B cell (primary cell): ENCODE measurements at regions not wholly inside any gene's neighbourhood (a gene's known extent, or its start where the extent isn't known, plus 50 kb on each side); places are given as distances from the start of the nearest gene placed in this dataset.

Experiments
- ATAC-seq: fragments of 200-7000 bp; cut with Tn5 transposase; one replicate; pipeline ENCODE4 v1.10.0; 2021; ENCODE audit warnings: low read depth, mild to moderate bottlenecking, moderate number of reproducible peaks, moderate library complexity
- CTCF ChIA-PET: fragments of 350-600 bp; sonication (Branson Sonifier 250); formaldehyde crosslinking; loops from one replicate; lab custom pipeline; 2021; ENCODE audit warnings: antibody characterized with exemption, inconsistent platforms; lab: Charles Lee
- POLR2A ChIA-PET: fragments of 350-600 bp; sonication (Branson Sonifier 250); formaldehyde crosslinking; loops from one replicate; lab custom pipeline; 2021; ENCODE audit warnings: antibody characterized with exemption; lab: Charles Lee
- DNase-seq: peaks from one replicate; pipeline ENCODE4 v3.0.0; 2013
- H2AFZ ChIP-seq: 2 replicates; pipeline ENCODE4 v1.6.1; 2012; ENCODE audit warnings: mild to moderate bottlenecking, low read depth, low read length; ENCODE audit not compliant: insufficient read depth, poor library complexity, severe bottlenecking
- H3K27ac ChIP-seq, 2 donors: 1 replicate in 1 of 2; 2 replicates in 1 of 2; pipeline ENCODE4 v1.5.1; 2012 to 2013; ENCODE audit warnings: low read length in 2 of 2, mild to moderate bottlenecking in 2 of 2, moderate library complexity in 1 of 2
- H3K27me3 ChIP-seq, 4 experiments: fragments of 200-600 bp in 1 of 4; sonication (generic) in 1 of 4; replicated peaks in 1 of 4; 1 replicate in 2 of 4; 2 replicates in 2 of 4; pipeline versions ENCODE4 v1.6.1 to v1.7.0; 2013 to 2016; ENCODE audit warnings: low read length in 3 of 4, mild to moderate bottlenecking in 2 of 4, mixed read lengths in 1 of 4, moderate library complexity in 1 of 4; ENCODE audit not compliant: insufficient read depth in 4 of 4, control insufficient read depth in 3 of 4; ENCODE audit errors: control extremely low read depth in 1 of 4
- H3K36me3 ChIP-seq, 2 experiments: replicated peaks in 1 of 2; 1 replicate in 1 of 2; 2 replicates in 1 of 2; pipeline versions ENCODE4 v1.6.1 to v1.7.1; 2013; ENCODE audit warnings: low read length in 1 of 2; ENCODE audit not compliant: insufficient read depth in 2 of 2, control insufficient read depth in 1 of 2; ENCODE audit errors: control extremely low read depth in 1 of 2, extremely low read depth in 1 of 2
- H3K4me1 ChIP-seq, 2 donors: fragments of 200-600 bp in 1 of 2; sonication (generic) in 1 of 2; 1 replicate in 1 of 2; 2 replicates in 1 of 2; pipeline versions ENCODE4 v1.5.1 to v1.6.1; 2013 to 2017; ENCODE audit warnings: low read length in 2 of 2; ENCODE audit not compliant: control insufficient read depth in 2 of 2, insufficient read depth in 2 of 2
- H3K4me2 ChIP-seq: replicated peaks from 2 replicates; pipeline ENCODE3; 2012; ENCODE audit warnings: mild to moderate bottlenecking, low read depth, low read length; ENCODE audit not compliant: poor library complexity, severe bottlenecking
- H3K4me3 ChIP-seq, 5 experiments: fragments of 200-600 bp in 1 of 5; sonication (generic) in 1 of 5; 1 replicate in 3 of 5; 2 replicates in 2 of 5; pipeline versions ENCODE4 v1.5.1 to v1.7.0; 2011 to 2016; ENCODE audit warnings: low read length in 4 of 5, mild to moderate bottlenecking in 4 of 5, low read depth in 2 of 5, control low read depth in 1 of 5, moderate library complexity in 1 of 5; ENCODE audit not compliant: insufficient read depth in 1 of 5; ENCODE audit errors: control extremely low read depth in 1 of 5, extremely low read depth in 1 of 5
- H3K79me2 ChIP-seq: fragments of 200-600 bp; sonication (generic); one replicate; pipeline ENCODE4 v1.6.0; 2016; ENCODE audit warnings: low read length; ENCODE audit not compliant: control insufficient read depth, insufficient read depth
- H3K9ac ChIP-seq: fragments of 200-600 bp; sonication (generic); 2 replicates; pipeline ENCODE4 v1.6.1; 2017; ENCODE audit warnings: mild to moderate bottlenecking, low read length, moderate library complexity
- H3K9me3 ChIP-seq, 3 donors: one replicate each; pipeline versions ENCODE4 v1.6.1 to v1.7.1; 2013; ENCODE audit warnings: low read length in 2 of 3; ENCODE audit not compliant: control insufficient read depth in 2 of 3, insufficient read depth in 1 of 3; ENCODE audit errors: control extremely low read depth in 1 of 3
- H4K20me1 ChIP-seq: 2 replicates; pipeline ENCODE4 v1.6.0; 2012; ENCODE audit warnings: mild to moderate bottlenecking, low read length; ENCODE audit not compliant: insufficient read depth, control insufficient read depth, poor library complexity, severe bottlenecking
- H3K27ac Mint-ChIP-seq: one replicate; pipeline ENCODE4 v1.8.0; 2021; ENCODE audit warnings: mixed read lengths
- H3K27me3 Mint-ChIP-seq: one replicate; pipeline ENCODE4 v1.8.0; 2021; ENCODE audit warnings: mixed read lengths
- H3K4me1 Mint-ChIP-seq: one replicate; pipeline ENCODE4 v1.8.0; 2021; ENCODE audit warnings: mixed read lengths
- H3K4me3 Mint-ChIP-seq: one replicate; pipeline ENCODE4 v1.8.0; 2021; ENCODE audit warnings: mixed read lengths
- H3K9me3 Mint-ChIP-seq: one replicate; pipeline ENCODE4 v1.8.0; 2022; ENCODE audit warnings: mixed read lengths; ENCODE audit not compliant: insufficient read depth
- CTCF ChIP-seq: fragments of 200-600 bp; IDR thresholded peaks from one replicate; pipeline ENCODE4 v1.8.0; 2022; ENCODE audit warnings: antibody characterized with exemption, mild to moderate bottlenecking
- EZH2 ChIP-seq: IDR thresholded peaks from 2 replicates; pipeline ENCODE4 v1.6.1; 2012; ENCODE audit warnings: borderline replicate concordance, low read depth, mild to moderate bottlenecking, moderate library complexity, low read length; ENCODE audit not compliant: insufficient read depth, poor library complexity, severe bottlenecking
- WGBS: methylation state at CpG from one replicate; pipeline ENCODE4 v1.1.5; 2013; ENCODE audit warnings: missing lambda C conversion rate; ENCODE audit not compliant: insufficient coverage; 5-methylcytosine and 5-hydroxymethylcytosine counted together
- intact Hi-C: fragments of 100-400 bp; cut with micrococcal nuclease; formaldehyde crosslinking; loops from one replicate; pipeline ENCODE4 v1.10.0; 2022

- Mint-ChIP-seq H3K9me3 (no peaks in the 10 kb centered on the region), H3K27me3 (peaks cover 31% of the 10 kb centered on the region), H3K4me1 (no peaks in the 10 kb centered on the region), H3K27ac (no peak overlapping the region), H3K4me3 (no peak overlapping the region)
- Histone ChIP-seq H2AFZ (no peak overlapping the region), H3K4me2 (no peak overlapping the region), H3K4me1 (no peaks in the 10 kb centered on the region), H3K27ac (no peak overlapping the region), H3K4me3 (no peak overlapping the region), H3K9ac (no peak overlapping the region), H3K36me3 (no peaks in the 10 kb centered on the region), H3K27me3 (peaks cover 0 to 5% (median 0%) of the 10 kb centered on the region in 4 experiments), H4K20me1 (no peaks in the 10 kb centered on the region), H3K79me2 (no peaks in the 10 kb centered on the region), H3K9me3 (peaks cover 0 to 11% (median 5%) of the 10 kb centered on the region in 3 donors)
- no peak for TF ChIP-seq EZH2
- WGBS: 88% methylated on average over 2 of the region's 4 CpGs
- no peak for DNase-seq
- ChIA-PET CTCF (no interaction called here), POLR2A (no interaction called here)
- intact Hi-C loops: no loop called here
- ATAC-seq: no peak
Observed at GRCh38 chr1:30268923-30269666, 454.3 kb downstream of the MATN1 start.

- Mint-ChIP-seq H3K27me3 (peaks cover 31% of the 10 kb centered on the region), H3K4me1 (no peaks in the 10 kb centered on the region), H3K9me3 (no peaks in the 10 kb centered on the region), H3K4me3 (no peak overlapping the region), H3K27ac (no peak overlapping the region)
- Histone ChIP-seq H3K27me3 (peaks cover 0 to 5% (median 0%) of the 10 kb centered on the region in 4 experiments), H3K4me3 (no peak overlapping the region), H3K4me2 (no peak overlapping the region), H3K4me1 (no peaks in the 10 kb centered on the region), H3K9me3 (peaks cover 0 to 3% (median 0%) of the 10 kb centered on the region in 3 donors), H2AFZ (no peak overlapping the region), H3K79me2 (no peaks in the 10 kb centered on the region), H3K27ac (no peak overlapping the region), H3K36me3 (no peaks in the 10 kb centered on the region), H4K20me1 (no peaks in the 10 kb centered on the region), H3K9ac (no peak overlapping the region)
- TF ChIP-seq EZH2: no peak
- TF ChIP-seq CTCF: no peak
- ATAC-seq: no peak
- intact Hi-C loops: no loop called here
- no peak for DNase-seq
- POLR2A ChIA-PET: no interaction called here
- WGBS: 74% methylated on average over 2 of the region's 6 CpGs
- CTCF ChIA-PET: no interaction called here
Observed at GRCh38 chr1:30267856-30268255, 455.5 kb downstream of the MATN1 start.
